ENCODE measurements at regions not wholly inside any gene's neighbourhood (a gene's known extent, or its start where the extent isn't known, plus 50 kb on each side); places are given as distances from the start of the nearest gene placed in this dataset.

DNA sequence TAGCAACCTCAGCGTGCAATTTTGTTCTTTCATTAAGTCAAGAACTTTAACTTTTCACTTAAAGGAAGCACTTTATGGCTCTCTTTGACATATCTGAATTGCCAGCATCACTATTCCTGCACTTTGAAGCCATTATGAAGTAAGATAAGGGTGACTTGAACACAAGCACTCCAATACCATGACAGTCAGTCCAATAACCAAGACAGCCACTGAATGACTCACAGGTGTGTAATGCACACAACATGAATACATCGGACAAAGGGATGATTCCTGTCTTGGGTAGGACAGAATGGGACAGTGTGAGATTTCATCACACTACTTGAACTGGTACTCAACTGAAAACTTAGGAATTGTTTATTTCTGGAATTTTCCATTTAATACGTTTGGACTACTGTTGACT, 233.7 kb upstream of the IPO5 start:
- no peak for TF ChIP-seq ZNF274 (IDR thresholded peaks at IDR 0.05; ENCODE audit: borderline replicate concordance, extremely low read depth, low read length)
- TF ChIP-seq CTCF (IDR thresholded peaks at IDR 0.05; ENCODE audit: control extremely low read depth in 1 of 3, insufficient read depth in 1 of 3, low read depth in 1 of 3, low read length in 3 of 3): no peak
- no peak for TF ChIP-seq BRCA1 (IDR thresholded peaks at IDR 0.05; ENCODE audit: low read depth, low read length)
- H4K8ac ChIP-seq (ENCODE audit: extremely low read depth, insufficient read depth, low read length): no peak overlapping the region
- no peak overlapping the region for H2BK12ac ChIP-seq (ENCODE audit: low read depth, low read length)
- H3K4me2 ChIP-seq (ENCODE audit: insufficient read depth in 1 of 2, low read depth in 2 of 2, low read length in 2 of 2): no peak overlapping the region
- H3K4me1 ChIP-seq (replicated peaks in 1 of 4; ENCODE audit: control insufficient read depth in 3 of 4, insufficient read depth in 4 of 4, low read length in 3 of 4): no peaks in the 10 kb centered on the region
- H3K9ac ChIP-seq (replicated peaks in 1 of 4; ENCODE audit: extremely low read depth in 1 of 4, low read depth in 3 of 4, low read length in 3 of 4): no peak overlapping the region
- no peak overlapping the region for H2AK5ac ChIP-seq (ENCODE audit: low read depth, low read length)
- no peak overlapping the region for H2BK5ac ChIP-seq (ENCODE audit: low read depth, low read length)
- no peaks in the 10 kb centered on the region for H4K20me1 ChIP-seq (replicated peaks in 1 of 2; ENCODE audit: control insufficient read depth in 1 of 2, insufficient read depth in 2 of 2, low read length in 2 of 2)
- H2BK15ac ChIP-seq (ENCODE audit: low read length): no peak overlapping the region
- no peak for FAIRE-seq
- no peaks in the 10 kb centered on the region for H3K9me3 ChIP-seq (ENCODE audit: insufficient read depth in 2 of 2, low read depth in 1 of 2, low read length in 1 of 2)
- H3K79me1 ChIP-seq (ENCODE audit: low read depth, low read length): no peaks in the 10 kb centered on the region
- no peak overlapping the region for H2BK120ac ChIP-seq (replicated peaks; ENCODE audit: low read depth, low read length)
- H3K14ac ChIP-seq (ENCODE audit: insufficient read length): no peak overlapping the region
- DNase-seq (ENCODE audit: low read depth in 1 of 2, low spot score in 2 of 2): no peak
- no peak overlapping the region for H3K4me3 ChIP-seq (ENCODE audit: extremely low read depth in 1 of 4, insufficient read depth in 2 of 4, low read depth in 3 of 4, low read length in 4 of 4)
- H3K36me3 ChIP-seq (ENCODE audit: control insufficient read depth in 2 of 4, insufficient read depth in 4 of 4, low read length in 3 of 4): no peaks in the 10 kb centered on the region
- H3K23me2 ChIP-seq (ENCODE audit: low read depth, low read length): no peaks in the 10 kb centered on the region; the same call in 1 of the 2 replicates
- no peak overlapping the region for H4K5ac ChIP-seq (ENCODE audit: insufficient read length, low read depth, low read length)
- H3K18ac ChIP-seq (ENCODE audit: extremely low read depth, low read length): no peak overlapping the region
- H3K27ac ChIP-seq (ENCODE audit: low read depth, low read length): no peak overlapping the region
- H2BK20ac ChIP-seq (ENCODE audit: low read length): no peak overlapping the region
- no peak overlapping the region for H2AFZ ChIP-seq (ENCODE audit: low read length)
- WGBS, 2 experiments (ENCODE audit: extremely low coverage in 1 of 2, insufficient coverage in 1 of 2, insufficient read length in 1 of 2, insufficient replicate concordance in 2 of 2, low coverage in 1 of 2, low lambda C conversion rate in 2 of 2, missing lambda C conversion rate in 1 of 2): 90% methylated on average over 3 of the region's 3 CpGs; no CpG with 5 or more reads in 1 of the 2 experiments
- H4K91ac ChIP-seq (replicated peaks; ENCODE audit: insufficient read length, low read length): no peak overlapping the region
- H3K56ac ChIP-seq (replicated peaks; ENCODE audit: insufficient read length, low read depth, low read length): no peak overlapping the region
- no peak overlapping the region for H3K23ac ChIP-seq (ENCODE audit: insufficient read length)
- no peaks in the 10 kb centered on the region for H3K79me2 ChIP-seq (ENCODE audit: control insufficient read depth in 1 of 2, insufficient read depth in 2 of 2, low read length in 2 of 2)
- no peaks in the 10 kb centered on the region for H3K27me3 ChIP-seq (replicated peaks in 1 of 4; ENCODE audit: control insufficient read depth in 3 of 4, extremely low read depth in 1 of 4, insufficient read depth in 3 of 4, low read length in 3 of 4)
- ChIA-PET CTCF (ENCODE audit: partially characterized antibody) (no interaction called here), POLR2A (ENCODE audit: partially characterized antibody) (no interaction called here)
- no peak overlapping the region for H3K4ac ChIP-seq (replicated peaks; ENCODE audit: insufficient read length, low read depth, low read length)
